Stimulated activated CD4-positive, alpha-beta T cell treated with anti-CD3 and anti-CD28 coated beads, Interleukin-4, amount 100 ng/mL, for 1 hour (primary cell): ENCODE measurements at regions not wholly inside any gene's neighbourhood (a gene's known extent, or its start where the extent isn't known, plus 50 kb on each side); places are given as distances from the start of the nearest gene placed in this dataset.

ENCODE experiments used
- DNase-seq: peaks from one replicate; pipeline ENCODE4 v3.0.0-alpha.2; 2020

DNA sequence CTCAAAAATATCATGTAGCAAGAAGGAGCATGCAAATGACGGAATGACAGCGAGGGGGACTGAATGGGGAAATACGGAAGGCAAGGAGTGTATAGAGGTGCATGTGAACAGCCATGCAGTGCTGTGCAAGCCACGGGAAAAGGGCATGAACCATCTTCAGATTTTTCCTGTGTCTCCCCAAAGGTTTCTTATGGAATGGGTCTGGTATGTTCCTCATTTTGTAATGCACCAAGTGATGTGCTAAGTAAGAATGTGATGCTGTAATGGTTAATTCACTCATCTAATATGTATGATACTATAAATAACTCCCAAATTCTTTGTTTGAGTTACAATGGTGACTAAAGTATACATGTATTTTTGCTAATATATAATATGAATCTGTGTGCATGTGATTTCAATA lies 99.0 kb upstream of the DAB2 start:
- DNase-seq = no peak

DNA sequence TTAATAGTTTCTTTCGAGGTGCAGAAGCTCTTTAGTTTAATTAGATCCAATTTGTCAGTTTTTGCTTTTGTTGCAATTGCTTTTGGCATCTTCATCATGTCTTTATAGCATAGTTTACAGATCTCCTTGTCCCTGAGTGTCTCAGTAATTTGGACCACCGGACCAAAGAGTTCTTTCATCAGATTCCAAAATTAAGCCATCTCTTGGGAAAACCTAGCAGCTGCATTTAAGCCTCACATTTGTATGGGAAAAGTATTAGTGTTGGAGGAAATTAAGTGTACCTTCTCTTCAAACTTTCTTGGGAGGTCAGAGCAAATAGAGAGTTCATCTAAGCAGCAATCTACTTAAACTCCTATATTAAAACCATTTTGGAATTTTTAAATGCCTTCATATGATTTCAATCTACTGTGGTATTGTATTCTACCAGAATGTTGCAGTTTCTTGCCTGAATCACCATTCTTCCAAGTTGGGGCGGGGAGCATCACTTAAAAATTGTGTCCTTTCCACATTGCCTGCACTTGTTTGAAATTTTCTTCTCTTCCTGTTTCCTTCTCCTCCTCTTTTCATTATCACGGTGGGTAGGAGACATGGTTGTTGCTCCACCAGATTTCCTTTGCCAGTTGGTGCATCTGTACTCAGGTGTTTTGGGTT lies 97.3 kb upstream of the DAB2 start:
- DNase-seq = no peak

DNA sequence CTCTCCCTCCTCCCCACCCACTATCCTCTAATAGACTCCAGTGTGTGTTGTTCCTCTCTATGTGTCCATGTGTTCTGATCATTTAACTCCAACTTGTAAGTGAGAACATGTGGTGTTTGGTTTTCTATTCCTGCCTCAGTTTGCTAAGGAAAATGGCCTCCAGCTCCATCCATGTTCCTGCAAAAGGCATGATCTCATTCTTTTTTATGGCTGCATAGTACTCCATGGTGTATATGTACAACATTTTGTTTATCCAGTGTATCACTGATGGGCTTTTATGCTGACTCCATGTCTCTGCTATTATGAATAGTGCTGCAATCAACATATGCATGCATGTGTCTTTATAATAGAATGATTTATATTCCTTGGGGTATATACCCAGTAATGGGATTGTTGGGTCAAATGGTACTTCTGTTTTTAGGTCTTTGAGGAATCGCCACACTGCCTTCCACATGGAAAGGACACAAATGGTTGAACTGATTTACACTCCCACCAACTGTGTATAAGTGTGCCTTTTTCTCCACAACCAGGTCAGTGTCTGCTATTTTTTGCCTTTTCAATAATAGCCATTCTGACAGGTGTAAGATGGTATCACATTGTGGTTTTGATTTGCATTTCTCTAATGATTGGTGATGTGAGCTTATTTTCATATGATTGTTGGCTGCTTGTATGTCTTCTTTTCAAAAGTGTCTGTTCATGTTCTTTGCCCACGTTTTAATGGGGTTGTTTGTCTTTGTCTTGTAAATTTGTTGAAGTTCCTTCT lies 96.5 kb upstream of the DAB2 start:
- DNase-seq = no peak

DNA sequence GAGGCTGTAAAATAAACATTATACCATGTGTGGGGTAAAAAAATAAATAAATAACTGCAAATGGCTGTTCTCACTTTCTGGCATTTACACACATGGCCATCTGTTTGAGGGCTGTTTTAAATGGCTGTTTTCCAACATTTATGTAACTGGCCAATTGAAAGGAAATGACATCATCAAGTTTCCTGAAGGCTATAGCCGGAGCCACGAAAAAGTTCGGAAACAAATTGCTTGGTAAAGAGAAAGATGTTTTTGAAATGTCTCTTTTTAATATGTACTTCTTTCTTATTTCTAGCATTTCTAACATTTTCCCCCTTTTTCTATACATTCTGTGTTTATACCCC lies 95.4 kb upstream of the DAB2 start:
- DNase-seq = no peak

DNA sequence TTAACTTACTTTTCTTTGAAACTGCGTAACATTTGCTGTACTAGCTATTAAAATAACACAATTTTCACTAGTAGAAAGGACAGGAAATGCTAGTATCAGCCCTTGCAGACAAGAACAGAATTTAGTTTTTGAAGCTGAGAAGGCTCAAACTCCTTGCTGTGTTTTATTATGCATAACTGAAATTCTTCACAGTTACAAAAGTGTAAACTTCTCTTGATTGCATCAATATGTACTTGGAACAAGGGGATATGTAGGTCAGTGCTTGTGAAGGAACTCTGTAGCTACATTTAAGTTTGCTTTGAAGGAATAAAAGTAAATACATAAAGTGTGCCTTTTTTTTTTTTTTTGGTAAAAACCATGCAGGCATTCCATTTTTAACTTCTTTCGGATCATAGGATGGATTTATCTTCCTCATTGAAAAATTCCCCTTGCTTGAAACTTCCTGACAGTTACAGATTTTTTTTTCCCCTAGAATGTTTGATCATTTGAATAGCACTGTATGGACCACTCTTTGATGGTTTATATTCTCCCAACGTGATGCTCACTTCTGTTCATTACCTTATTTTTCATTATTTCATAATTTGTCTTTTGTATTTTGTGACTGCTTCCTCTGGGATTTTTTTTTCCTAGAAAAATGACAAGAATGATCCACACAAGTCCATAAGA lies 94.9 kb upstream of the DAB2 start:
- DNase-seq = no peak

DNA sequence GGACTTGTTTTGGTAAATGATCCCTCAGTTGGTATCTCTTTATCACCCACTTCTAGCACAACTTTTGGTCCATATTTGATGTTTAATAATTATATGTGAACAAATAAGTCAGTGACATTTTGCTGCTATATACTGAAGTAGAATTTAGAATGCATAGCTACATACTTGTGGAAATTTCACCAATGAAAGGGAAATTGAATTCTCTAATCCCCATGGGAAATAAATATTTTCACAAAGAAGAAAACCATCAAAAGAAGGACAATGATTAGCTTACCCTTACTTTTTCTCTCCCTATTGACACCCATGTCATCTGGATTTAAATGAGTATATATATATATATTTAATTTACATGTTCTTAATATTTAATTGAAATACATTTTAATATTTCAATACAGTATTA lies 94.3 kb upstream of the DAB2 start:
- DNase-seq = no peak

DNA sequence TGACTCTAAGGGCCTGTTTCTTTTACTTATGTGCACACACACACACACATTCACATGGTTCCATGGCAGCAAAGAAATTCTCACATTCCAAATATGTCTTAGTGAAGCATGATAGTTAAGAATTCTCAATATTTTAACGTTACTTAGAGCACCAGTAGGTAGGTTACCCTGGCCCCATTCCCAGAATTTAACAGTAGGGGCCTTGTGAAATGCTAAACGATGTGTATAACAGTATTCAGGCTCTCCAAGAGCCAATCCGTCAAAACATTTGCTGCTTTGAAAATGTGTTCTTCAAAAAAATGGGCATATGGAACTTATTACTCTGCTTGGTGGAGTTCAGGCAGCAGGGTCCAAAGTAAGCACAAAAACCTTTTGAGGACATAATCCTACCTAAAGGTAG lies 93.7 kb upstream of the DAB2 start:
- DNase-seq = no peak

DNA sequence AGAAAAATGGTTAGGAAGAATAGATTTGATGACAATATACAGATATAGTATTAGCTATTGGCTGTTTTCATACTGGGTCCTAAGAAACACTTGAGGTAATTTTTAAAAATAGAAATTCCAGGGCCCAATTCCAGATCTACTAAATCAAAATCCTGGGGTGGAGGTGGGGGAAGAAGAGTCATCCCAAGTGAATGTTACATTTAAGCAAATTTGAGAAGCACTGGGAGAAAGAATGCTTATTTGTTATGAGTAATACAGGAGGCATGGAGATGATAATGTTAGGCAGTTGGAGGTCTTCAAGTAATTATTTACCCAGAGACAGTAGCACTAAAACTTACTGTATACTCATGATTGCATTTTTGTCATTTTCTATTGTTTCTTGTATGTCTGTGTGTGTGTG lies 93.0 kb upstream of the DAB2 start:
- no peak for DNase-seq

DNA sequence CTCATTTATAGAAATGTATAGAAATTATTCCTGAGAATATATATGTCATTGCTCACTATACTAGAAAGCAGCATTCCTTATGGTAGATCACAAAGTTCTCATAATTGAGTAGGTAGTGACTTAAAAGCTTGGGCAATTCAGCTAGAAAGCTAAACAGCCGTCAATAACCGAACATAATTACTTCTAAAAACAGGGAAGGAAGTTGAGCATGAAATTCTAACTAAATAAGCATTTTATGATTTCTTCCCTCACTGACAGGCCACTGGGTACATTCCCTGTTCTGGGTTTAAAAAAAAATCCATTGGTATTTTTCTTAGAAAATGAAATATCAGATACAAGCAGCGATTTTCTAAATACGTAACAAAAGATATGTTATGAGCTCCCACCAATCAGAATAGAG lies 91.1 kb upstream of the DAB2 start:
- DNase-seq = no peak

DNA sequence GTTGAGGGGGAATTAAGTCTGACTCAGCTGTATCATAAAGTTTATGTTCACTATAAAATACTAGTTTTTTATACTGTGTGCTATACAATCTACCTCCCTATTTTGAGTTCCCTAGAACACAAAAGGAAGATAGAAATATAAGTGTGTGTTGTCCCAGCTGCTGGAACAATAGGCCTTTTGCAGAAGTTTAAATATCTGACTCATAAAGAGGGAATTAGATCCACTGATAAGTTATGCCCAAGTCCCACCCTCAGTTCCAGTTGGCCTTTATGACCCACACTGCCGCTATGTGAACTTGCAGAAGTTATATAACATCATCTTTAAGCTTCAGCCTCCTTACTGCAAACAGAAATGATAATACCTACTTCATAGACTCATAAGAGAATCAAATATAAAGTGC lies 88.5 kb upstream of the DAB2 start:
- no peak for DNase-seq

DNA sequence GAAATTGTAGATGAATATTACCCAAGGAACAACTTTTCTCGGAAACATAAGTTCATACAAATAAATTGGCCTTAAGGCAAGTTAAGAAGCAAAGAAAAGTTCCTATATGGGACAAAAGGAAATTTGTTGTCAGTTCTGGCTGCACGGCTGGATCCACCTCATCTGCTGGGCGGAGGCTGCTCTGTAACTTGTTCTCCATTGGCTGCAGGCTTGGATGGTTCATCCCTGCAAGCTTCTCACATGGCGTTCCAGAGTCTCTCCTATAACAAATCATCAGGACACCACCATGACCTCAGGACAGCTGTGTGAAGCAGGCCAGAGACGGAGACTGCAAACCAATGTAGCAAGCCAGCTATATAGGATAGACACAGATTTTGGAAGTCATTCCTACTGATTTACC lies 81.4 kb upstream of the DAB2 start:
- no peak for DNase-seq

DNA sequence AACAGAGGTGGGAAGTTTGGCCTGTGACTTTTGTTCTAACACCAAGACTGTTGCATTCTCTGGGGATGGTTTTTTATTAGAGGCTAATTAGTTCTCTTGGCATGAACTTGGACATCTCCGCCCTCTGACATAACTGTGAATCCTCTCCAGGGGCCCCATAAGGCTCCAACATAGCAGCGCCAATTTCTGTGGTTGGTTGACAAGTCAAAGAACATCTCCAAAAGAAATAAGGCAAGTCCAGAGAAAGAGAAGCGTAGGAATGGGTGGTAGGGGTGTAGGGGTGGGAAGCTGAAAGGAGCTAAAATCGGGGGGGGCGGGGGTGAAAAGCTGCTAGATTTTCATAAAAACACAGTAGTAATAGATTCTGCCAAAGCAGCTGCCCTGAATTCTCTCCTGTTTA lies 81.0 kb upstream of the DAB2 start:
- no peak for DNase-seq

DNA sequence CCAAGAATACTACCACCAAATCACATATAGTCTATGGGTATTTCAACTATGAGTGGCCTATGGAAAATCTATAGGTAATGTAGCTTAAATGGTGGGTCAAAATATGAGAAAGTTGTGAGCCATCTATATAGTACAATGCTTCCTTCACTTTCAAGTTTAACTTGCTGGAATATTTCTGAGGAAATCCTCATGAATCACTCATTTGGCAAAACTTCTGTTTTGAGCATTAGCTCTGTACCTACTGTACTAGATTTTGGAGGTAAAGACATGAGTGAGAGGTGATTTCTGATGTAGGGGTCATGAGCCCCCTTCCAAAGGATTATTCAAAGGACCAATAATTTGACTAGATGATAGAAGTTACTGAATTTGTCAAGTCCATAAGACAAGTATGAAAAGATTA lies 80.6 kb upstream of the DAB2 start:
- no peak for DNase-seq

DNA sequence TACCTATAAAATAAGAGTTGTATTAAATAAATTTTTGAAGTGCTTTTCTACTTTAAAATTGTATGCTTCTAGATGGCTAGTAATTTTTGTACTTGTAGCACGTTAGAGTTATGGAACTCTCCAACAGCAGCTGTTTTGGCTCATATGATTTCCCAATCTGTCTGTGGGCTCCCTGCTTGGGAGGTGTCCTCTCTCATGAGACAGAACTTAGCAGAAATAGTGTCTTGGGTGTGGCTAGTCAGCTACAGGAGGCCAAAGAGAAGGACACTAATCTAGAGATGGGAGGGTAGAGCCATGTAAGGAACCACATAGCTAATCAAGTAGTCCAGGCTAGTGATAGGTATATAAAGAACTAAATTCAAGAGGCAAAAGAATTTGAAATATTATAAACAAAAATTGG lies 78.4 kb upstream of the DAB2 start:
- no peak for DNase-seq

DNA sequence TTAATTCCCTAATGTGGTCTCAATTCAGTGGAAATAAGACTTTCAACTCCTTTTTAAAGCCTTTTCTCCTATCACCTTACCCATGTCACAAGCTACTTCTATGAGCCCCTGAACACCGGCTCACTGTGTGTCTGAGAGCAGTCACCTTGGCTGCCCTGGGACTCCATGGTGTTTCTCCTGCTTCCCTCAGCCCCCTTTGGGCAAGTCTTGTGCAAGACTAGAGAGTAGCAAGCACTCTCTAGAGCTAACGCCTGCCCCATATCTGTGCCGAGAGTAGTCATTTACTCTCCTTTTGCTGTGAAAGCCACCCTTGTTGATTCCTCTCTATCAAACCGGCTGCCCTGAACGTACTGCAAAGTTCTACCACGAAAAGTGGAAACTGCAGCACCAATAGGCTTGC lies 77.9 kb upstream of the DAB2 start:
- no peak for DNase-seq

DNA sequence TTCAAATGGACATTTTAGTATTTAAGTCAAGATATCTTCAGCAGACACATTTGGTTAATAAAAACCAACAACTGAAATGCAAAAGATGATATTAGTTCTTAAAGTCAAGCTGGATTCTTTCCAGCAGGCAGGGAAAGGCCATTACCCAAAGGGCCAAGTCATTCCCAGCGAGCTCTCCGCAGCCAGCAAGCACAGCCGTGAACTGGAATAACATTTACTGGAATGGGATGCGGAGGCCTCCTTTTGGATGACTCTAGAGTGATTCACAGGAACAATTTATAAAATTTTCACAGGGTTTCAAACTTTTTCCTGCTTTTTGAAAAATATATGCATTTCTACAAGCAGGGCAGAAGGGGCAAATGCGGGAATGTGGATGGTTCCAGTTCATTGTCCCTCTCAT lies 76.6 kb upstream of the DAB2 start:
- DNase-seq = no peak

DNA sequence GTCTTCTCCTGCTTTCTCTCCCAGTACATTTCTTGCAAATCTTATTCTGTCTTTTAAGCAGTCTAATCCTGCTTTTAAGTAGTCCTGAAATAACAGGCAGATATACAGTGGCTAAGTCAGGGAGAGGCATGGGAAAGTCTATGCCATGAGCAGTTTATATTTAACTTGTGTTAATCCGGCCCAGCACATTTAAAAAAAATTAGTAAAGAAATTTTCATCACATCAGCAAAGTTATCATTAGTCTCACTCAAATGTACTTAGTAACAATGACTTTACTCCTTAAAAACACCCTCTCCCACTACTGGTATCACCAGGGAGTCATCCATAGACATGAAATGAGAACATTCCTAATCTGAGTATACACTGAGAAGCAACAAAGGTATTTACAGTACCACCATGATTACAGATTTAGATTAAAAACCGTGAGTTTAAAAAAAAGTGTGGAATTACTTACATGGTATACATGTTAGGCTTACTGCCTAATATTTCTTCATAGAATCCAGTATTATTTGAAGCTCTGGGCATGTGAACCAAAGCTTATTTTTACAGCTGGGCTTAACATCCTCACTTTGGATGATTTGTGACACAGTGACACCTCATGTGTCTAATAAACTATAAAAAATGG lies 75.9 kb upstream of the DAB2 start:
- DNase-seq = no peak

DNA sequence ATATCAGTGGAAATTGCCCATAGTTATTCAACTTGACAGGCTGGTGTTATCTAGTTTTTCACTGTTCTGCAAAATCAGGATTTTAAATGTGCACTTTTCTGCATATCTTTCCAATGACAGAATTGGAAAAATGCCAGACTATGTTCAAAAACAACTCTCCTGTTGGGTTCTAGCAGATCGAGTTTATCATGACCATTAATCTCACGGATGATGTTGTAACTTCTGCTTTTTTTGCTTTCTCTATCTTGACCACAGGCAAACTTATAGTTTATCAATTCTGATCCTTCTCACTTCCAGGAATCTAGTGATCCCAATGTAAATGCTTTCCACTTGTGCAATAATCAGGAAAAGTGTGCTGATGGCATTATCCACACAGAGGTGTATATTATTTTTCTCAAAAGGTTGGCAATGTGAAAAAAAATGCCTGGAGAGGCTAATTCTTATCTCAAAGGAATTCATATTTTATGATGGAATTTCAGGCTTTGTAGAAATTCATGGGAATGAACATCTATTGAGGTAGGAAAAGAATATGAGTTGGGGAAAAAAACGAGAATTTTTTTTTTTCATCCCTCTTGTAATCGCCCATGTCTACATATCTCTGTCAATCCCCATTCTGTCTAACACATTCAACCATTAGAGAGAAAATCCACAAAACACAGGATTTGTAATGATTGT lies 73.6 kb upstream of the DAB2 start:
- DNase-seq = no peak

DNA sequence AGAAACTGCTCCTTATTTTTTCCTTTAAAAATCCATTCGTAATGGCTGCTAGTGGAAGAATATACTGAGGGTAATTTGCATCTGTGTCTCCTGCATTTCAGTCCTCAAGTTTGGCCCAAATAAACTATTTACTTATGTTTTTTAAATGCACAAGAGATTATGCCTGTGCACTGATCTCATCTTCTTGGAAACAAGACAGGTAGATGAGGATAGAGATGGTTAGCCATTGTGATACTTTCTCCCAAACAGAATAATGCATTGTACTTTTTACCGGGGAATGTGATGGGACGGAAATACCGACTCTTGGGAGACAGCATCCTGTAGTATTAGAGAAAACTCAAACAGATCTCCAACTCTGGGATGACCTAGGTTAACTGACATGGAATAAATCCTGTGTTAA lies 72.5 kb upstream of the DAB2 start:
- no peak for DNase-seq

DNA sequence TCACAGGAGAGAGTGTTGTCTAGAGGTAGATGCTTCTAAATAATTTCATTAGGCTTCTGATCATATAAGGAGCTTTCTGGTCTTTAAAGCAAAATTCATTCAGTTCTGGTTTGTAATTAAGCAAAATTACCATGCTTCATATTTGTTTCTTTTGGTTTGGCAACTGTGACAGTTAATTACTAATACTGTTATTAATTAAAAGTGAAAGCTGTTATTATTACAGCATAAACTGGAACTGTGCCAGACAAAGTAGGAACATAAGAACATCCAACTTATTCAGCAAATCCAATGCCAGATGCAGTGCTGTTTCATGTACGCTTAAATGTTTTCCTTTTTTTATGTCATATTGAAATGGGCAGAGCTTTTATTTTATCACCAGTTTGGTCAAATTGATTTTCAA lies 70.4 kb upstream of the DAB2 start:
- DNase-seq = no peak

DNA sequence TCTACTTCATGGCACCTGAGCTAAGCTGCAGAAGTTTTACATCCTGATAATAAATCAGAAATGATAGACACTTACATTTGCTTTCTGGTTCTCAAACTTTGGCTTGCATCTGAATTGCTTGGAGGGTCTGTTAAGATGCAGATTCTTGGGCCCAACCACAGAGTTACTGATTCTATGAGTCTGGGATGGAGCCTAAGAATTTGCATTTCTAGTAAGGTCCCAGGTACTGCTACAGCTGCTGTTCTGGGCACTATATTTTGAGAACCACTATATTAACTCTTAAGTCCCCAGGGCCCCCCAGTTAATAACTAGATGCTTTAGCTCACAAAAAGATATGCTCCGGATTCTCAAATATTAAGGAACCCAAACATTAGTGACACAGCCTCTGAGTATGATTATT lies 69.8 kb upstream of the DAB2 start:
- no peak for DNase-seq

DNA sequence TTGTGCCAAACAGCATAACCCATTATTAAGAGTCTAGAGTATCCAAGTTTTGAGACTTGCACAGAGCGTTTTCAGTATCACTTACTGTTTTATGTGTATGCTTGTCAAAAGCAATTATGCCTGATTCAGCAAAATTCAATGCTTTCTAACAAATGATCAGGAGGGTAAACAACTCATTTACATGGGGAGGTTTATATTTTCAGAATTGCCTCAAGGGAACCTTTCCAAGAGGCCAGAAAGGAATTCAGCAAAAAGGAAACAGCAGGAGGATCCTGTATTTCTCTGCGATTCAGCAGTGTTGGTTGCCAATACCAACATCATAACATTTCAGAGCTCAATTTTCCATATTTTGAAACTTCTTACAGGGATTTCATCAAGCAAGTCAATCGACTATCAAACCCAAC lies 69.3 kb upstream of the DAB2 start:
- no peak for DNase-seq

DNA sequence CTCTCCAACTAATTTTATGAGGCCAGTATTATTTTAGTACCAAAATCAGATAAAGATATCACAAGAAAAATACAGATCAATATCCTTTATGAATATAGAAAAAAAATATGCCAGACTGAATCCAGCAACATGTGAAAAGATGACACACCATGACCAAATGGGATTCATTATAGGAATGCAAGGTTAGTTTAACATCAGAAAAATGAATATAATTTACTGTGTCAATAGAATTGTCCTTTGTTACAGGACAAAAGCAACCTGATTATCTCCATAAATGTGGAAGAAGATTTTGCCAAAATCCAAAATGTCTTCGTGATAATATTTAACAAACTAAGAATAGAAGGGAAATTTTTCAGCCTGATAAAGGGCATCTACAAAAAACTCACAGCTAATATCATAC lies 66.4 kb upstream of the DAB2 start:
- no peak for DNase-seq

DNA sequence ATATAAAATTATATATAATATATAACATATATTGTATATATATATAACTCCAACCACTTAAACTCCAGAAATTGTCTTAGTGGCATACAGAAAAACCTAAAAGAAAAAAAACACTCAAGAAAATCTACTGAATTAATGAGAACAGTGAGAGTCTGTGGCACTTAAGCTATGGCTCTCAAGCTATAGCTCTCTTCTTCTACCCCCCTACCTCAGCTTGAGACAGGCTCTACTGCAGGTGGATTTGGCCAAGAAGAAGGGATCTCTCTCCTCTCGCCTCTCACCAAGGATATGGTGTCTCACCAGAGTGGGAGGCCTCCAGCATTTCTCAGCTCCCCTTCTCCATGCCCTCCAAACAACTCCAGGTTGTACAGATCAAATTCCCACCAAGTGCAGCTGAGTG lies 64.5 kb upstream of the DAB2 start:
- DNase-seq = no peak
